ENCODE measurements at regions not wholly inside any gene's neighbourhood (a gene's known extent, or its start where the extent isn't known, plus 50 kb on each side); places are given as distances from the start of the nearest gene placed in this dataset.

DNA sequence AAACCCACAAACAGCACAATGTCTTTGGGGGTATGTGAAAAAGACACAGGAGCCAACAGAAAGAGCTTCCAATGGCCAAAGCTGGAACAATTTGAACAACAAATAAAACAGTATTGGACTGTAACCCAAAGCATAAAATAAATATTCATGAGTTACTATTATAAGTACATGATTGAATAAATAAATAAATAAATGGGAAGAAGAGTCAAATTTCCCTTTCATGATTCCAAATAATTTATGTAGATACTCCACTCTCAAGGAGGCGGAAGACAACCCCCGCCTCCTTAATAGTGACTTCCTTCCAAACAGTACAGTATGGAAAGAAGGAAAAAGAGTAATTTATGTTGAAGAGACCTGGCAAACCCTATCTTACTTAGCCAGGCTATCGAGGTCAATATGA lies 124.4 kb upstream of the P2RY1 start:
- no peak for DNase-seq (ENCODE audit: low read depth in 2 of 3, low spot score in 1 of 3)

DNA sequence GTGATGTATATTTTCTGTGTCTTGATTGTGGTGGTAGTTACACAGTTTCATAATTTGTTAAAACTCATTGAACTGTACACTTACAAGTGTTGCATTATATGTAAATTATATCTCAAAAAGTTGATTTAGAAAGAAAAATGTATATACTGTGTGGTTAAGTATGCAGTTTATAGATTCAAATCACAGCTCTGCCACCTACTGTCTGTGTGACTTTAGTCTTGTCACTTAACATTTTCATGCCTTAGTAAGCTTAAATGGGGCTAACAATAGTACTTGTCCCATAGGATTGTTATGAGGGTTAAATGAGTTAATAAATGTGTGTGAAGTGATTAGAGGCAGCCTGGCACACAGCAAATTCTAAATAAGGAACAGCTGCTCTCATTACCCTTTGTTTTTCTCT lies 120.9 kb upstream of the P2RY1 start:
- DNase-seq (ENCODE audit: low read depth in 2 of 3, low spot score in 1 of 3): no peak

DNA sequence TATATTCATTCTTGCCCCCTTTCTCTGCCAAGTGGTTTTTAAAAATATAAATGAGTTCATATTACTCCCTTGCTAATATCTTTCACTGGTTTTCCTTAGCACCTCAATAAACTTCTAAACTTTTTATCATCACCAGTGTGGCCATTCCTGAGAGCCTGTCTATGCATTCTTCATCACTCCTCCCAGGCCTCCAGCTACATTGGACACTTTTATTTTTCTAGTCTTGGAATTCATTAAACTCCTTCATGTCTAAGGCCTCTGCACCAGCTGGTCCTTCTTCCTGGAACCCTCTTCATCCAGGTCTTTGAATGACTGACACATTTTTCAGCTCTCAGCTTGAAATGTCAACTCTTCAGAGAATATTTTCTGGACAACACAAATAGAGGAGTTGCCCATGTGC lies 120.4 kb upstream of the P2RY1 start:
- no peak for DNase-seq (ENCODE audit: low read depth in 2 of 3, low spot score in 1 of 3)

DNA sequence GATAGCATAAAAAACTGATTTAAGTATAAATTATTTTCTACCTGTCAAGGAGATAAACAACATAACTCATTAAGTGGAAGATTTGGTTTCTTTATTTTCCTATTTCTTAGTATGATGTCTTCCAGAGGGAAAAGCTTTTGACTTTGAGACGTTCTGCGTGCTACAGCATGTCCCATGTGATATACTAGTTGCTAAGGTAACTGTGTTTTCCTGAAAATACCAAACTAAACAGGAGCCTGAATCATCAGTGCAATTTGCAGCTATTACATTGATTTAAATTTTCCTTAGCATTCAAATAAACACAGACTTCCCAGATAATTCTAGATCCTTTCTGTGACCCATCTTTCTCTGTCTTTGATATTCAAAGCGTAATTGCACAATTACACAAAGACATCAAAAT lies 117.7 kb upstream of the P2RY1 start:
- no peak for DNase-seq (ENCODE audit: low read depth in 2 of 3, low spot score in 1 of 3)

DNA sequence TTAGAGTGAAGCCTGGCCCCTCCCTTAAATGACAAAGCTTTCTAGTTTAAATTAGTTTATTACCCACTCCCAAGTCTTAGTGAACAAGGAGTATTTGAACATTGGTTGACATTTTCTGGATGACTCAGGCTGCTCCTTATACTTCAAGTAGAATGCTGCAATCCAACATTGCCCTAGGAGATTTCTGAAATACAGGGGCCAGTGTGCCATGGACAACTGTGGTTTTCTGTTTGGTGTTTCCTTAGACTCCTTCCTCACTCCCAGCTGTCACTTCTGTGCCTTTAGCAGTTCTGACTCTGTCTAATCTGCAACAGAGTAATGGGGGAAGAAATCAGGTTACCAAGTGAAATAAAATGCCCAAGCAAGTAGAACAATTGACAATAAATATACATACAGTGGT lies 116.1 kb upstream of the P2RY1 start:
- DNase-seq (ENCODE audit: low read depth in 2 of 3, low spot score in 1 of 3): no peak

DNA sequence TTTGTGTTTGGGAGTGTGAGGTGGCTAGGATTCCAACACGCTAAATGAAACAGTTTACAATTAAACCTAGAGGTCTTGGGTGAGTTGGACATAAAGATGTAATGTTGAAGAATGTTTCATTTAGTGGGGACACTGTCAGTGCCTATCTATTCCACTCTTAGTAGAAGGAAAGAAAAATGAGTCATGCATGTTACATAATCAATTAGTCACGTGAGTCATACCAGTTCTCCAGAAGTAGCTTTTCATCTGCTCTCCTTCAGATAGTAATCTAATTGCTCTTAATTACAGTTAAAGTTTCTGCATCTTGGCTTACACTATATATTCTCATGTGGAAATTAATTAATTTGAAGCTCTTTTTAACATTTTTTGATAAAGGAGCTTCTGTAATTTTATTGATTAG lies 115.7 kb upstream of the P2RY1 start:
- no peak for DNase-seq (ENCODE audit: low read depth in 2 of 3, low spot score in 1 of 3)

DNA sequence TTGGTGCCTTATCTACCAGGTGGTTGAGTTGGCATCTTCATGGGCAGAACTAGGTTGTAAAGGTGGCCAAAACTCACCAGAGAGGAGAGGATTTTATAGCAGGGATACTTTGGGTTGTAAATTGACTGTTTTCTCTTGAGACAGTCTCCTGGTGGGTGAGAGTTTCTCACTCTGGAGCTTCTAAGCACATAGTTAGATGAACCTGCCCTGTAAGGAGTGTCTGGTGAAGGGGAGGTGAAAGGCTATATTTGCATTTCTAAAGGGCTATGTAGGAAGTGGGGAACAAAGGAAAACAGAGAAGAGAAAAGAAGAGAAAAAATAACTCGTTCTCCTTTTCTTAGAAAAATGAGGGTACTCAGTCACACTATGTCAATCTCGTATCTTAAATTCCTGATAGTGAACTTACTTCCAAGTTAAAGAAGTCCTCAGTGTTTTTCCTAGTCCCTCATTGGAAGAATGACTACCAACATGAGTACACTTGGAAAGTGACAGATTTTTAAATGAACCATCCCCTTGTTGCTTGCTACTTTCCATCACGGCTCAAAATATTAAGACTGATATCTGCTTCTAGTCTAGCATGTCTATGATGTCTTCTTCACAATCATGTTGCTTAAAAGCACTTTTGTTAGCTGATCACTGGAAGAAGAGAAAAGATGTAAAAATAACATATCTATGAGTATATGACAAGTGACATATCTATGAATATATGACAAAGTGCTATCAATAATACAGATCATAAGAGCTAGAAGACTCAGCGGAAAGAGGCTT lies 113.8 kb upstream of the P2RY1 start:
- no peak for DNase-seq (ENCODE audit: low read depth in 2 of 3, low spot score in 1 of 3)

DNA sequence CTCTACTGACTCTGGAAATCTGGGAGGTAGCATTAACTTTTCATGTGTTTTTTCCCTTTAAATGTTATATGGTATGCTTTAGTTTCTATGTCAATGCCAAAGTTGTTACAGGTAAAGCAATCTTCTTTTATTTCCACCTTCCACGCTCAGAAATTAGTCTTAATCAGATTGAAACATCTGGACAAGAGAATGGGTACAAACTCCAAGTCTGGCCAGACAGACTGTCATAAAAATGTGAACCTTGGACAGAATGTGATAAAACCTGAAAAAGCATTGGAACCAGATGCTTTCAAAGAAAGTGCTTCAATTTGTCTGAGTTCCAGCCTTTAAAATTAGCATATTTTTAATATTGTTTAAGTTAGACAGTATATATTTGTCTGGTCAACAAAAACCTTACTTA lies 110.7 kb upstream of the P2RY1 start:
- DNase-seq (ENCODE audit: low read depth in 2 of 3, low spot score in 1 of 3): no peak

DNA sequence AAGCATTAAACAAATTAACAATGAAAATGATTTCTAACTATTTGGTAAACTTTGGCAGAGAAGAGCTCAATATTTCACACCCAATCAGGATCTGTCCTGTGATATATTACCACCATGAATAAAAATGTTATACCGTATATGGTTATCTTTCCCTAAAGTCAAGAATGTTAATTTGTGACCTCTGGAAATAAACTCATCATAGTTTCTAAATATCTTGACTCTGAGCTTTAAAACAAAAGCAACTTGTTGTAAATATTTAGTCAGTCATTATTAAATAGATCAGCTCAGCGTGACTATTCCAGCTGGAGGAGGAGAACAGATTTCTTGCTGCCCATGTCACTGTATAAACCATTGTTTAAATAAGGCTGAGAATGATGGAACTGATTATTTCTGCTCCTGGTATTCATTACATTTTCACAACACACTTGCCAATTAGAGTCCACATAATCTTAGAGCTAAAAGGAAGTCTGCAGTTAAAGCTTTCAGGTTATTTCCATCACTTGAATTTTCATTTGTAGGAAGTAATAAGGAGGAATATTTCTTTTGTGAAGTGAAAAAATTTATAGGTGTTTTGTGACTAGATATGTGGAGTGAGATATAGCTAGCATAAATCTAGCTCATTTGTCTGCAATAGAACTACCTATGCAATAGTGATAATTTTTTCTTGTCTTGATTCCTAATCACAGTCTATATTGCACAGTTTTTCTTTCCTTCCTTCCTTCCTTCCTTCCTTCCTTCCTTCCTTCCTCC lies 106.5 kb upstream of the P2RY1 start:
- no peak for DNase-seq (ENCODE audit: low read depth in 2 of 3, low spot score in 1 of 3)

DNA sequence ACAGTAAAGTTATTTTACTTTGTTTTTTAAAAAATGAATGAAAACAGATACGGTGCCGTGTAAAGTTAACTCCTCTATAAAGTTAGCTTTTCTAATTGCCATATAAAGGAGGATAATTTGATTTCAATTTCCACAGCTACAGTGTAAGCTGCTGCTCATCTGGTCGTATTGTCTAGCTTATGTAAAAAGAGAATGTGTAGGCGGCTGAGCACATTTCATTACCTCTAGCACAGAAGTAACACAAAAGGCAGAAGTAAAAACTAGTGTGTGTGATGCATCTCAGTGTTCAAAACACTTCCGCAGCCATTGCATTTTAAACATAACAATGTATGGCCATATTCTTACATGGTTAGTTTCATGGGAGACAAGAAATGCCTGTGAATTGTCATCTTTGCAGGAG lies 105.0 kb upstream of the P2RY1 start:
- no peak for DNase-seq (ENCODE audit: low read depth in 2 of 3, low spot score in 1 of 3)

DNA sequence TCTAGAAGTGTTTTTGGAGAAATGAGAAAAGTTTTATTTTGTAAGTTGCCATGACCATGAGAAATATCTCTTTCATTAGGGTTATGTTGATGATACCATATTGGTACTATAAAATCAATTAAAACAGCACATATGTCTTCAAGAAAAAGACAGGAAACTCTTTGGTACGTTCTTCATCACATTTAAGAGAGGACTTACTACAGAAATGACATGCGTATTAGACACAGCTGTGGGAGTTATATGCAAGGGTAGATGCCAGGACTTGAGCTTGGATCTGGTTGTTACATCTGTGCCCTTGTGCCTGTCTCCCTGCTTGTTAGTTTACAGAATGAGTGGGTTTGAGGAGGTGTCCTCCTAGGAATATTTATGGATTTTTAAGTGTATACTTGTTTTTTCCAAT lies 103.4 kb upstream of the P2RY1 start:
- no peak for DNase-seq (ENCODE audit: low read depth in 2 of 3, low spot score in 1 of 3)

DNA sequence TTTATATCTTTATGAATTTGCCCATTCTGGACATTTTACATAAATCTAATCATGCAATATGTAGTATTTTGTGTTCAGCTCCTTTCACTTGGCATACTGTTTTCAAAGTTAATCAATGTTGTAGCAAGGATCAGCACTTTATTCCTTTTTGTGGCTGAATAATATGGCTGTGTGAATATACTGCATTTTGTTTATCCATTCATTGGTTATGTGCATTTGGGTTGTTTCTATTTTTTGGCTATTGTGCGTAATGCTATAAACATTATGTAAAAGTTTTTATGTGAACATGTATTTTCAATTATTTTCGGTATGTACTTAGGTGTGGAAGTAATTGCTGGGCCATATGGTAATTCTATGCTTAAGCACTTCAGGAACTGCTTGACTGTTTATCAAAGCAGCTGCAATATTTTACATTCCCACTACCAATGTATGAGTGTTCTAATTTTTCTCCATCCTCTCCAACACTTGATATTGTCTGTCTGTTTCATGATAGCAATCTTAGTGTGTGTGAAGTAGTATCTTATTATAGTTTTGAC lies 101.3 kb upstream of the P2RY1 start:
- no peak for DNase-seq (ENCODE audit: low read depth in 2 of 3, low spot score in 1 of 3)

DNA sequence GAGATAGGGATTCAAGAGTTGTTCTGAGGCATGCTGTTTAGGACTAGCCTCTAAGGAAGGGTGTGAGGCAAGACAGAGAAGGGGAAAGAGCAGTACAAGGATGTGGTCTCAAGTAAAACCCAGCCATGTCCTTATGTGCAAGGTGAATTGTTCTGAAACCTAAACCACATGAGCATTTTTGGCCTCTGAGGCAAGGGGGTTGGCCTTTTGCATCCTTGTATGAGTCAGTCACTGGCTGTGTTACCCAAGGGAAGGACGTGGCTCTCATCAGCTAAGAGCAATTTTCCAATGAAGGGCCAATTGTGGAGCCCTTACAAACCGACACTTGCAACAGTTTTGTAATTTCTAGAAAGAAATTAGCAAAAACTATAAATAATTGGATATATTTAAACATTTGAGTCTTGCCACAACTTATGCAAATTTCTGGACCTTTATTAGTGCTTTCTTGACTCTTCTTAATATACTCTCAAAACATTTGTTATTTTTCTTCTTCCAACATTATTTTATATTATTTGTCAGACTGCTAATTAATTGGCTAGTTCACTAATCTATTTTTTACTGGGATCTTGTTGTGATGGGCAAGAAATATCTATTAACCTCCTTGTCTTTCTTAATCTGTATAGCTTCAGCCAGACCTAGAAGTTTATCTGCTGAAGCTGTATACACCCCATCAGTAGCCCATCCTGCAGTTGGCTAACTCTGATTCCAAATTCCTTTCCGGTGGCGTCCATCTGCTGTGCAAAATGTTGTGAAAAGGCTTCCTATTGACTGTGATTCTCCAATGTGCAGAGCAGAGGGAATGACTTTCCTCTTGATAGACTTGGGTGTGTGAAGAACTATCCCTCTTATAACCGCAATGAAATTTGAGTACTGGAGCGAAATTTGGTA lies 97.7 kb upstream of the P2RY1 start:
- no peak for DNase-seq (ENCODE audit: low read depth in 2 of 3, low spot score in 1 of 3)

DNA sequence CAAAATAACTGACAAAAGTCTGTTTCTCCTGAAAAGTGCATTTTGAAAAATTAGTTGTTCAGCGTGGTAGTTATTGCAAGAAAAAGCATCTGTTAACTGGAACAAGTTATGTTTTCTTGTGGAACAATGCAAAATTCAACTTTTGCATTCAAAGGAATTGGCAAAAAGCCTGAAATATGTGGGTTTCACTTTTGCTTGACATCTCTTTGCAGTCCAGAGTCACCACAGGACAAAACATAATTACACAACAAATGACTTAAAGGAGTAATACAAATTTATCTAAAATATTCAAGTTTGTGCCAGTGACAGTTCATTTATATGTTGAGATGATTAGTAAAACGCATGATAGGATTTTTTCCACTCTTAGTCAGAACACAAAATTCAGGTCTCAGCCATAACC lies 96.3 kb upstream of the P2RY1 start:
- no peak for DNase-seq (ENCODE audit: low read depth in 2 of 3, low spot score in 1 of 3)

DNA sequence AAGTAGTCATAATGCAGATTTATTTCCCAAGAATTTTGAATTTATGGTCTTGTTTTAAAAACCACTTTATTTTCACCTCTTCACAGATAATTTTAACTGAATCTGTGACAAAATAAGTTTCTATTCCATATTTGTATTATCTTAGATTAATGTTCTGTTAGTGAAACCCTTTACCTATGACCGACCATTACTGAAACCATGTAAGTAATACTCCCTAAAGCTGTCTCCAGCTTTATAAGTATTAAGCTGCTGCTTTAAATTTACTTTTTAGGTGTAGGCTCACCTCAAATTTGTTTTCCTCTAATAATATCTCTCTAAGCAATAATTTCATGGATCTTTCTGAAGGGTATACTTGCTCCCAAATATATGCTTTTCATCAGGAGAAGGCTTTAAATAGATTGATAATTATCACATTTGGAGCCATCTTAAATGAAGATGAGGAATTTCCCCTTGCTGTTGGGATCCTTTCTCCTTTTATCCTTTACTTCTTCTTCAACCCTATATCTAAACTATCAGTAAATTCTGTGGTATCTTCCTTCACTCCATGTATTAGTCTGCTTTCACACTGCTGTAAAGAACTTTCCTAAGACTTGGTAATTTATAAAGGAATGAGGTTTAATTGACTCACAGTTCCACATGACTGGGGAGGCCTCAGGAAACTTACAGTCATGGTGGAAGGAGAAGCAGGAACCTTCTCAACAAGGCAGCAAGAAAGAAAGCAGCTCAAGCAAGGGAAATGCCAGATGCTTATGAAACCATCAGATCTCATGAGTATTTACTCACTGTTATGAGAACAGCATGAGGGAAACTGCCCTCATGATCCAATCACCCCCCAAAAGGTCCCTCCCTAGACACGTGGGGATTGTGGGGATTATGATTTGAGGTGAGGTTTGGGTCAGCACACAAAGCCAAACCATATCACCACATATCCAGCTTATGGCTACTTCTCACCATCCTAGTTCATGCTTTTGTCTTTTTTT lies 92.3 kb upstream of the P2RY1 start:
- DNase-seq (ENCODE audit: low read depth in 2 of 3, low spot score in 1 of 3): no peak

DNA sequence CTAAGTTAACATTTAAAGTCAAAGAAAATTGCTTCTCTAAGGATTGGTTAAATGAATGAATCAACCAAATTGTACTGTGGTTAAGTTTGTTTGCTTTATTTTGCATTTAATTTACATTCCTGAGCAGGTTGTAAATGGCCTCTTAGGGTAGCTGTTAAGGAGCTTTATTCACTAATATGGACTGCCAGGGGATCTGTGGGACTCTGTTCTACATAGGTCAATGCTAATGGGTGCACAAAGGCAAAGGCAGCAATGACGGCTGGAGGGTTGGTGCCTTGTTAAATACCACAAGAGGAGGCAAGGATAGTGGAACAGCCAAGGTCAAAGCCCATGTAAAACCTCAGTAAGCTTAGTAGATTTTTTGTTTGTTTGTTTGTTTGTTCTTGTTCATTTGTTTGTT lies 89.3 kb upstream of the P2RY1 start:
- no peak for DNase-seq (ENCODE audit: low read depth in 2 of 3, low spot score in 1 of 3)

DNA sequence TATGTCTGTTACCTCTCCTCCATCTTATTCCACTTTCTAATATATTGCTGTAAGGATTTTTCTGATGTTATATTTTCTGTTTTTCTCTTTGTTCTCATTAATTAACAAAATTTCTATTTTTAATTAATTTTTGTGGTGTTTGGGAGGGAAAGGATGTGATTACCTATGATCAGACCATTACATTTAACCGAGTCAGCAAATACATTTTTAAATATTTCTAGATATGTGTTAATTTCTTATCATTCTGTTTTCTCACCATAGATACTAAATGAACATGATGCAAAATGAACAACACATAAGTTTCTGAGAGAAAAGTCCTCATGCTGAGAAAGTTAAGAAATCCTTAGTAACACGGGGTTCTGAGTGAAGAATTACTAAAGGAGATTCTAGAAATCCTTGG lies 80.6 kb upstream of the P2RY1 start:
- DNase-seq (ENCODE audit: low read depth in 2 of 3, low spot score in 1 of 3): no peak

DNA sequence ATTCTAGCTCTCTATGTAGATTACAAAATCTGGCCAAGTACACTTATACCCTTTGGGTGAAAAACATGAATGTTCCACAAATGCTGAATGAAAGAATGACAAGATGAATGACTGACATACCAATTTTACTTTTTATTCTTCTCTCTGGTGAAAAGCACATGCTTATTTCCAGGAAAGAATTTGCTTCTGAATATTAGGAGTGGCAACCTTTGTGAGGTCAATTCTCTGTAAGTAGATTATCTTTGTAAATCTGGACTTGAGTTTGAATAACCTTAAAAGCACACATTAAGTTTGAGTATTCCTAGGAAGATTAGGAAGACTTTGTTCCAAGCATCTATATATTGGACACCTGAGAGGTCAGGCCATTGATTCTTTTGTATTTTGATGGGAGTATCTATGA lies 78.1 kb upstream of the P2RY1 start:
- no peak for DNase-seq (ENCODE audit: low read depth in 2 of 3, low spot score in 1 of 3)

DNA sequence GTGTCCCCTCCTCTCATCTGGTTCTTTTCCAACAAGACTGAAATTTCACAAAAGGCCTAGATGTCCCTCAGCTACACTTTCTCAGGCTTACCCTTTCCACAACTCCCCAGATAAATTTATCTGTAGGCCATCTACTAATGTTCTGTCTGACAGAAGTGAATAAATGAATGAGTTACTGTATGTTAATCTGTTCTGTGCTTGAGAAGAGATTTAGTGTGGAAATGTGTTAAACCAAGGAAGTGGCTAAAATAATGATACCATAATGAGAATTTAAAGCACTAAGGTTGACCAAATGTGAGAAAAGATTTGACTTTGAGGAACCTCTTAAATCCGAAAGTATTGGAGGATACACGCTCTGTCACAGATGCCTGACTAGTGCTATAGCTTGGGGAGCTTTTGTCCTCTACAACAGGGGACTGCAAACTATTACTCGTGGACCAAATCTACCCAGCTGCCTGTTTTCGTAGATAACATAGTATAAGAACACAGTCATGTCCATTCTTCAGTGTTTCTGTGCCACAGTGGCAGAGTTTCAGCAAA lies 74.8 kb upstream of the P2RY1 start:
- DNase-seq (ENCODE audit: low read depth in 2 of 3, low spot score in 1 of 3): no peak

DNA sequence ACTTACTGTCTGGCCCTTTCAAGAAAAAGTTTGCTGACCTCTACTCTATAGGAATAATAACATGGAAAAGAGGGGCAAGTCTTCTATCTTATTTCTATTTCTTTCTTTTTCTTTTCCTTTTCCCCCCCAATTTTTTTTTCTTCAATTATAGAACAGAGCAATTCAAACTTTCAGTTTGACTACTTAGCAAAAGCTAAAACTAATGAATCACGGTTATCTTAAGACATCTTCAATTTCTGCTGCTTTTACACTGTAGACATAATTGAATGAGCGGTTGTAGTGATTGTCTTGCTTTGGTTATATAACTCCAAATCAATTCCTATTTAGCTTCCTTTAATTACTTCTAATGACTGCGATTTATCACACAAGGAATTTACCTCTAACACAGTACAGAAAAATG lies 74.3 kb upstream of the P2RY1 start:
- DNase-seq (ENCODE audit: low read depth in 2 of 3, low spot score in 1 of 3): no peak

Data from stimulated activated CD4-positive, alpha-beta T cell treated with anti-CD3 and anti-CD28 coated beads, Interleukin-12 subunit alpha, Interleukin-12 subunit beta, amount 100 ng/mL, for 48 hours (primary cell).